ENCODE measurements at regions not wholly inside any gene's neighbourhood (a gene's known extent, or its start where the extent isn't known, plus 50 kb on each side); places are given as distances from the start of the nearest gene placed in this dataset.

DNA sequence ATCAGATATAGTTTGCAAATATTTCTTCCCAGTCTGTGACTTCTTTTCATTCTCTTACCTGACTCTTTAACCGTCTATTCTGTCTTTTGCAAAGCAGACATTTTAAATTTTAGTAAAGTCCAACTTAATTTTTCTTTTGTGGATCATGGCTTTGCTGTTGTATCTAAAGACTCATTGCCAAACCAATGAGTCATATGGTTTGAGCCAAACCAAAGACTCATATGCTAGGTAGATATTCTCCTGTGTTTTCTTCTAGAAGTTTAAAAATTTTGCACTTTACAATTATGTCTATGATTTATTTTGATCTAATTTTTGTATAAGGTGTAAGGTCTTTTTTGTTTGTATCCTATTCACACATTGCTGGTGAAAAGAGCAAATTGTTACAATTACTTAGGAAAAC lies 446.8 kb downstream of the ANKRD50 start:
- H3K27ac ChIP-seq = no peak overlapping the region
- TF ChIP-seq, protein P1, sequence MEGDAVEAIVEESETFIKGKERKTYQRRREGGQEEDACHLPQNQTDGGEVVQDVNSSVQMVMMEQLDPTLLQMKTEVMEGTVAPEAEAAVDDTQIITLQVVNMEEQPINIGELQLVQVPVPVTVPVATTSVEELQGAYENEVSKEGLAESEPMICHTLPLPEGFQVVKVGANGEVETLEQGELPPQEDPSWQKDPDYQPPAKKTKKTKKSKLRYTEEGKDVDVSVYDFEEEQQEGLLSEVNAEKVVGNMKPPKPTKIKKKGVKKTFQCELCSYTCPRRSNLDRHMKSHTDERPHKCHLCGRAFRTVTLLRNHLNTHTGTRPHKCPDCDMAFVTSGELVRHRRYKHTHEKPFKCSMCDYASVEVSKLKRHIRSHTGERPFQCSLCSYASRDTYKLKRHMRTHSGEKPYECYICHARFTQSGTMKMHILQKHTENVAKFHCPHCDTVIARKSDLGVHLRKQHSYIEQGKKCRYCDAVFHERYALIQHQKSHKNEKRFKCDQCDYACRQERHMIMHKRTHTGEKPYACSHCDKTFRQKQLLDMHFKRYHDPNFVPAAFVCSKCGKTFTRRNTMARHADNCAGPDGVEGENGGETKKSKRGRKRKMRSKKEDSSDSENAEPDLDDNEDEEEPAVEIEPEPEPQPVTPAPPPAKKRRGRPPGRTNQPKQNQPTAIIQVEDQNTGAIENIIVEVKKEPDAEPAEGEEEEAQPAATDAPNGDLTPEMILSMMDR (conservative IDR thresholded peaks at IDR 0.05) = no peak

DNA sequence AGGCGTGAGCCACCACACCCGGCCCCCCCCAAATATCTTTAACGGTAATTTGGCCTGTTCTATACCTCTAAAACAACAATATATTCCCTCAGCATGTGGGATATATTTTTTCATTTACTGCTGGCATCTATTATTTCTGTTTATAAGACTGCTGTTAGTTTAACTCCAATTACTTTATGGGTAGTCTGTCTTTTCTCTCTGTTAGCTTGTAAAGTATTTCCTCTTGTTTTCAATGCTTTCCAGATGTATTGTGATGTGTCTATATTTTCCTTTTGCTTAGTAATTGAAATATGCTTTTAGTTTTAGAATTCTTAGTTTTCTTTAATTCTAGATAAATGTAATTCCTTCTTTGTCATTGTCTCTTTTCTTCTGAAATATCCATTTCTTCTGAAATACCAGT lies 445.8 kb downstream of the ANKRD50 start:
- TF ChIP-seq, protein P1 (conservative IDR thresholded peaks at IDR 0.05) = no peak
- no peak overlapping the region for H3K27ac ChIP-seq

DNA sequence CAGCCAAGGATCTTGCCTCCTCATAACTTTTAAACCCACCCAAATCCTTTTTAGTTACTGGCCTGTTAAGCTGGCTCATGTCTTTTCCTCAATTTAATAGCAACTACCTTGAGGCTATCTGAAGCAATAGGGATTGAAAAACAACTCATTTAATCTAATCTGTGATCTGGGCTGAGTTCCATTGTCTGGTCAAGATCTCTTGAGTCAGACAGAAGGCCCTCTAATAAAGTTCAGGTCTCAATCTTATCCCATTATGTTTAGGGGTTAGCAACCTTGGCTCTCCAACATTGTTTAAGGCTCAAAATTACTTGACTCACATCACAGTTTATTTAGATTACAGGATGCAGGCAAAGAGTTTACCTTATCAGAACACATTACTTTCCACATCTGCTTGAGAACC lies 436.1 kb downstream of the ANKRD50 start:
- TF ChIP-seq, protein P1 (conservative IDR thresholded peaks at IDR 0.05) = no peak

DNA sequence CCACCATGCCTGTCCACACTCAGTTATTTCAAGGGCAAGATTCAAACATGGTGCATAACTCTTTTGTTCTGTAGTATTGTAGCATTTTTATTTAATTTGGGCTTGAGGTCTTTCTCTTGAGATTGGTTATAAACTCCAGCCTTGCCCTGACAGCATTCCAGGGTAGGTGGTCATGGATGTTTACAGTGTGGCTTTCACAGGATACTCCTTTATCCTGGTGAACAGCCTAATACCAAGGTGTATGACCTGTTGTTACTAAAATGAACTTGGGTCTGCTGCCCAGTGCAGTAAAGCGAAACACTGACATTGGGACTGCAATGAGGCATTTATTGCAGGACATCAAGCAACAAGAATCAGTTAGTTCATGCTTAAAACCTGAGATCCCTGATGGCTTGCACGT lies 434.8 kb downstream of the ANKRD50 start:
- H3K27ac ChIP-seq = no peak overlapping the region
- TF ChIP-seq, protein P1 (conservative IDR thresholded peaks at IDR 0.05) = no peak

More for the DNA sequence above, 436.1 kb downstream of the ANKRD50 start:
- H3K27ac ChIP-seq = no peak overlapping the region

DNA sequence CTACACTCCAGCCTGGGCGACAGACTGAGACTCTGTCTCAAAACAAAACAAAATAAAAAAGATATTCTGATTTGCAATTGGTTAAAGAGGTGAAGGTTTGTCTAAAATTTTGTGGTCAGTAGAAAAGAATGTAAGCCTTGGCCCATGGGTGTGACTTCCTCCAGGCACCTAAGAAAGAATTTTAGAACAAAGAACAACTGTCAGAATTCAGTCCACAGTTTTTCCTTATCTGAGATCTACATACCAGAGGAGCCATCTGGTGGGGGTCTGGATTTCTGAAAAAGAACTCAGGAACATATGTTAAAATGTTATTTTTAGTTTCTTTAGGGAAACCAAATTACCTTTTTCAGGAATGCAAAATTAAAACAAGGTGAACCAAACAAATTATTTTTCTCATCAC lies 434.1 kb downstream of the ANKRD50 start:
- H3K27ac ChIP-seq = no peak overlapping the region
- TF ChIP-seq, protein P1 (conservative IDR thresholded peaks at IDR 0.05) = no peak

DNA sequence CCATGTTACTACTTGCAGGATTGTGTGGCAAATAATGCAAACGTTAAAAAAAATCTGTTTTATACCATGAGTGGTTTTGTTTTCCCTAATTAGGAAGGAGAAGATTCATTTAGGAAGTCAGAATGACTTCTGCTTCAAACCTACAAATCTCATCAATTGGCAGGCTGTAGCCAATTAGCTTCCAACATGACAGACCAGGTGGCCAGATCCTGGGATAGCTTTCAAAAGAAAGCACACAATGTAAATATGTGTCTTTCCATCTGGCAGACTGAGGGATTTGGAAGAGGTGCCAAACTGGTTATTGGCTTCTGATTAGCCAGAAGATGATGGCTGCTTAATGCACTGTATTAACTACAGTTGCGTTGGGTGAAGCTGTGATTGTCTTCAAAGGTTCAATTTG lies 432.8 kb downstream of the ANKRD50 start:
- no peak overlapping the region; the same call in 1 of the 2 replicates for H3K27ac ChIP-seq
- TF ChIP-seq, protein P1 (conservative IDR thresholded peaks at IDR 0.05) = no peak

DNA sequence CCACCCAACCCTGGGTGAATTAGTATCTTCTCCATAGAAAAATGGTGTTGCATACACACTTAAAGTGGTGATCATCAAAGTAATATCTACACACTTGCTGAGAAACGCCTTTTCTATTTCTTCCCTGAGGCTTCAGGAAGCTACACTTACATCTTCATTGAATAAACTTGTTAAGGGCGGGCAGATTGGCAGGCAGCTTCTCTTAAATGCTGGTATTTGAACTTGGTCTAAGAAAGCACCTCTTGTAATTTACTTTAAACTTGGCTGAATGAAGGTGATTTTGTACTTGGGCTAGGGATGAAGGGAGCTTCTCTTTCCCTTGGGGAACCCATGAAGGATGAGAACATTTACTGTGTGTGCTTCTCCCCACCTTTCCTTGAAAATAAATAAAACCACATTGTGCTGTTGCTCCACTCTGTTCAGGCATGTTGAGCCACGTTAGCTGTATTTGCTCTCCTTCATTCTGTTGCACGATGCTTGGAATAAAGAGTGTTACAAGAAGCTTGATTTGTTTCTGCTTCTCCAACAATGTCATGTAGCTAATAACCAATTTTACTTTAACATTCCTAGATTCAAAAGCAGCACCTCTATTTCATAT lies 430.1 kb downstream of the ANKRD50 start:
- TF ChIP-seq, protein P1 (conservative IDR thresholded peaks at IDR 0.05) = no peak
- H3K27ac ChIP-seq = no peak overlapping the region
